HG03354 (cell line): ENCODE measurements at regions not wholly inside any gene's neighbourhood (a gene's known extent, or its start where the extent isn't known, plus 50 kb on each side); places are given as distances from the start of the nearest gene placed in this dataset.

ENCODE experiments used
- ATAC-seq: cut with Tn5 transposase; IDR thresholded peaks from one replicate; pipeline ENCODE4 v1.9.1; 2021; ENCODE audit warnings: mild to moderate bottlenecking; ENCODE audit not compliant: unreplicated experiment, poor library complexity, severe bottlenecking

- no peak for ATAC-seq
Measured at GRCh38 chrX:9087271-9088040, 53.5 kb upstream of the FAM9B start.

DNA sequence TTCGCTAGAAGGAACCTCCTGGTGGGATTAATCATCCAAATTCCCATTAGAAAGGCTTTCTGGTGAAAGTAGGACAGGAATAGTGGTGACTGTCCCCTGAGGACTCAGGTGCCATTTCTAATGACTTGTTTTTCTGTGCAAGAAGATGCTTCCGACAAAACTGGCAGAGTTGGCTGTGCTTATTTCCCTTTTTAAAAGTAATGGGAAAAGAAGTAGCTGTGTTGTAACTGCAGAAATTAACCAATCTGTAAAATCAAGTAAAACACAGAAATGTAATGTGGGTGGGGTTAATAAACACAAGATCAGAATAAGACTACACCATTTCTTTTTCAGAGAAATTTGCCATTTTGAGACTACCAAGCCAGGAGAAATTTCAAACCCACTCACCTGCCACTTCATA is 55.0 kb upstream of the FAM9B start:
- ATAC-seq, result no peak

- no peak for ATAC-seq
Measured at GRCh38 chrX:9090766-9091165, 56.8 kb upstream of the FAM9B start.

DNA sequence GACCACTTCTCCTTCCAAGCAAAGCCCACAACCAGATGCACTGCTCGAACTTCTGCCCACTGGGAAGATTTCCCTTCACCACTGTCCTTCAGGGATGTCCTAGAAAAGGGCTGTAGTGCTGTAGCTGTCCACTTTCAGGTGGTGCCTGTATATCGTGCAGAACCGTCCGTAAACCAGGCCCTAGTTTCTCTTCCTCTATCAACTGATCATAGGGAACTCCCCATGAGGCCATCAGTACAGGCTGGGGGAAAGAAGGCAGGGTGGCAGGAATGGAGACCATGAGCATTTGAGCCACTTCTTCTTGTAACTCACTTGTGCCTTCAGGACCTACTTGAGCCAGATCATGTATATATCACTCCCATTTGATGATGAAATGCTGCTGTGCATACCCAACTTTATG is 57.3 kb upstream of the FAM9B start:
- ATAC-seq, result no peak

DNA sequence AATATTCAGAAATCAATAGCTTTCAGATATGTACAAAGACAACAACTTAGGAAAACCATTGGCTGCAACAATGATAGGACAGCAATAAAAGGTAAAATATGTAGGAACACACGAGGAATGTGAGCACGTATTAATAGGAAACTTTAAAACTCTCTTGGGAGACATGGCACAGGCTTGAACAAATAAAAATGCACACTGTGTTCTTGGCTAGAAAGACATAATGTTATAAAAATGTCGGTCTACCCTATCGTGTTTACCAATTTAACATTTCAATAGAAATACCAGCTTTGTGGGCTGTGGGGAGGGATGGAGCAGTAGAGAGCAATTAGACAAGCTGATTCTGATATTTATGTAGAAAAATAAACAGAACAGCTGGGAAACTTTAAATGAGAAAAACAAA is 69.0 kb upstream of the FAM9B start:
- ATAC-seq, result no peak

DNA sequence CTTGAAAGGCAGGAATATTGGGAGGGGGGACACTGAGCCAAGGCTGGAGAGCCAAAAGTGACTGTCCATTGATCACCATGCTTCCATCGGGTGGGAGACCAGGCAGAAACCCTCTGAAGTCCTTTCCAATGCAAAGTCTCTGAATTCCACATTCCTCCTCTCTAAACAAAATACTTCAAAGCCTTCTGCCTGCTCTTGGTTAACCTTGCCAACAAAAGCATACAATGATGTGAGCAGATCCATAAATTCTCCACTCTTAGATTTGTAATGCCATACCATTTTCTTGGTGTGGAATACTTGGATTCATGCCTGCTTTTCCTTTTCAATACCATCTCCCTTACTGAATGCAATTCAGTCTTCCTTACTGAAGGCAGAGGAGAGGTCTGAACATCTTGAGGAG is 74.1 kb upstream of the FAM9B start:
- ATAC-seq, result no peak

DNA sequence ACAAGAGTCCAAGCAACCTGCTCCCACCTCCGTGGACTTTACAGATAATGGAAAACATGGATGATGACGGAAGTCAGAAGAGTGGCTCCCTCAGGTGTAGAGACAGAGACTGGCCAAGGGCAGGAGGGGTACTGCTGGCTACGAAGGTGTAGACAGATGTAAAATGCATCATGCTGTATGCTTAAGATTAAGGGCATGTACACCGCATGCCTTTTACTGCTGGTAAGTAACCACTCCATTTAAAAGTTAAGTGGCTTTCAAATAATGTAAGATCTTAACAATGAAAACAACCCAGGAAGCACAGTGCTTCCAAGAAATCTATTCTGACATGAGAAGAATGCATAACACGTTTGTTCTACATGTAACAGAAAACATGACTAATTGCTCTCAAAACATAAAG is 76.9 kb upstream of the FAM9B start:
- no peak for ATAC-seq

GRCh38 chrX:9114245-9114644 is 80.3 kb upstream of the FAM9B start:
- no peak for ATAC-seq

GRCh38 chrX:9117851-9118250 is 83.9 kb upstream of the FAM9B start:
- no peak for ATAC-seq

- ATAC-seq, result no peak
Measured at GRCh38 chrX:9122519-9123245, 88.8 kb upstream of the FAM9B start.

DNA sequence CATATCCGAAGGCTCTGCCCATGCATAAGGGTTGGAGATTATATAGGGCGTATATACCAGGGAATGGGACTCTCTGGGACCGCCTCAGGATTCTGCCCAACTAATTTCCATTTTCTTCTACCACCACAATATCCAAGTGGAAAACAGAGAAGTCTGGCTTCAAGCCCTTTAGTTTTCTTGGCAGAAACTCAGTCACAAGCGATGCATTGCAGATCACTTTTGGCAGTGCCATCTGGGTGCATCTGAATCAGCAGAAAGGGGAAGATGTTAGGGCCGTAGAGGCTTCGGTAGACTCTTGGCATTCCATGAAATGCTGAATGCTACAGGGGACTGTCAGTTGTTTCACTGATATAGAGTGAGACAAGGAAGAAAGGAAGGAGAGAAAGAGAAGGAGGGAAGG is 94.1 kb upstream of the FAM9B start:
- ATAC-seq, result no peak

- ATAC-seq, result no peak
Measured at GRCh38 chrX:9130031-9130430, 96.1 kb upstream of the FAM9B start.

DNA sequence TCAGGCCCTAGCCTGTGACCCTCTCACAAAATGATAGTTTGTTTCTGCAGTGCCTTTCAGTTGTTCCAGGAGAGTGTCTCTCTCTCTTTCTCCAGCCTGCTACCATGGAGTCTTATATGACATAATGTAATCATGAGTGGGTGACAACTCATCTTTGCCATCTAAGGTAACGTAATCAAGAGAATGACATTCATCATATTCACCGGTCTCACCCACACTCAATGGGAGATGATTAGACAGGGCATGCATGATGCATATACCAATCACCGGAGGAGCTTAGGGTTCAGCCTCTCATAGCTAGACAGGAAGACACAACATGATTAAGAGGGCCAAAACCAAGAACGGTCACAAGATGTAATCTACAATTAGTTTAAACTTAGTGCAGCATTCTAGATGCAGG is 97.1 kb upstream of the FAM9B start:
- no peak for ATAC-seq

DNA sequence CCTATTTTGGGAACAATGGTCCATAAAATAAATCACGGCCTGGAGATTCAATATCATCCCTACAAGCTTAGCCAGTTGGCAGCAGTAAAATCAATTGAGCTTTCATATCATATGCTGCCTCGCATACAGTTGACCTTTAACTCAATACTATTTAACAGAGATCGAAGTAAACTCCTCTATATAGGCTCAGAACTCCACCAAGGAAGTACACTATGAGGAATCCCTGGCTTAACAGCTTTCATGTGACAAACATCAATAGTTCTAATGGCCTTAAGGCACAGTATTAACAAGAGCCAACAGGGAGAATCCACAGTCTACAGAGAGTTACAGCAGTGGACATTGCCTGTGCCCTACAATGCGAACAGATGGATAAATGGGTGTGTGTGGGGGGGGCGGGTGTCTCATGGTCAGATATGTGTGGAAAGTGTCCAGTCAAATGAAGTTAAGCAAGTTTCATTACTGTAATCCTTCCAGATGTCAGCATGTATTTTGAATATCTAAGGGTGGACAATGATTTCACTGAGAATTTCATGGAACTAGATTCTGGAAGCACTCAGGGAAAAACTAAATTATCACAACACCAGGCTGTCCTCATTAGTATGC is 98.2 kb upstream of the FAM9B start:
- no peak for ATAC-seq

GRCh38 chrX:9133426-9133825 is 99.5 kb upstream of the FAM9B start:
- no peak for ATAC-seq

GRCh38 chrX:9134366-9134765 is 100.4 kb upstream of the FAM9B start:
- no peak for ATAC-seq

DNA sequence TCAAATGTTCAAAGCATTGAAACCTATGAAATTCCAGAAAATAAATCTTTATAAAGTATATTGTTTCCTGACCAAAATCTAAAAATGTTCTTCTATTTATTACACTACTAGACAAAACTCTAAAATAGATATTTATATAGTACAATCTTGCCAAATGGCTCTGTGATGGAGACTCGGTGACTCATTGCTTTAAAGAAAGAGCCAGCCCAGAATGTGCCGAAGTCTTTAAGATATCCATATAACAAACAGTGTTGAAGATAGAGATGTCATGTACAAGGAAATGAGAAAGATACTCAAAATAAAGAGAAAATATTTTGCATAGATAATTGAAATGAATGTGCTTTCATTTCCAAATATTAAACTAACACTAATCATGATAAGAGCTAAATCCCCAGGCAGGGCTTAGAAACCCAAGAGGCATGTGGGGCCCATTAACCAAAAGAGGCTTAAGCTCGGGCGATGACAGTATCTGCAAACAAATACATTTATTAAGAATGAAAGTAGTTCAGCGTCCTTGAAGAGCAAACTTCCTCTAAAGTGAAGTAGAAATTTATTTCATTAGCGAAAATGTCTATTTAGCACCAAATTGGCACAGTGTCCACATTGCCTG is 102.1 kb upstream of the FAM9B start:
- no peak for ATAC-seq

DNA sequence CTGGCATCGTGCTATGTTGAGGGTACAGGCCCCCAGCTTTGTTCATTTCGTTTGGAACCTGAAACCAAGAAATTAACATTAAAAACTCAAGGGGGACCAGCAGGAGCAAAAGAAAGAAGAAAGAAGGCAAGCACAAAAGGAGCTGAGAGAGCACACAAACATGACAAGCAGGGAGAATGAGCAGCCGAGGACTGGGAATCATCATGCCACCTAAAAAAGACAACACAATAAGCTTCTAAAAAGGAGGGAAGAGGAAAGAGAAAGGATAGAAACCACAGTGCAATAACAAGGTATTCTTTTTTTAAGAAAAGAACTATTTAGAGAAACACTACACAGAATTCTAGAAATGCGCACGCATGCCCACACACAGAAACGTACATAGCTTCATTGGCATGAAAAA is 103.2 kb upstream of the FAM9B start:
- no peak for ATAC-seq

- ATAC-seq, result no peak
Measured at GRCh38 chrX:9141496-9141895, 107.6 kb upstream of the FAM9B start.

- ATAC-seq, result no peak
Measured at GRCh38 chrX:9144701-9145241, 110.8 kb upstream of the FAM9B start.
